ENCODE measurements at regions not wholly inside any gene's neighbourhood (a gene's known extent, or its start where the extent isn't known, plus 50 kb on each side); places are given as distances from the start of the nearest gene placed in this dataset.
"Not testable (repeated sequence)": the region's sequence is repeated elsewhere in the genome, so short reads cannot be mapped to it uniquely, and the experiment has no call there.

DNA sequence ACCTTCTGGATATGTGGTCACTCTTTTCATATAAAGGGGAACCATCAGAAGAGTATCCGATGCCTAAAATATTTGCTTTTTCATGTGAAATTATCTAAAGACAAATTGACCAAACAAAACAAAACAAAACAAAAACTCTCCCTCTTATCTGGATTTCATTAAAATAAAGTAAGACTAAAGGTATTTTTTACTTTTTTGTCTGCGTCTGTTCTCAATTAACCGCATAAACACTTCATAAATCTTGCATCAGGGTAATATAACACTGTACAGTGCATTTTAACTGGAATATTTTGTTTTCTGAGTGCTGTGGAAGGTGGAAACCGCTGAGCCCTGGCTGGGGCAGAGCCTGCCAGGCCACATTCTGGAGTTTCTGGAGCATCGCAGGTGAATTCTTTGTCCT is 234.1 kb upstream of the ZFP64 start:
- H3K27me3 ChIP-seq (ENCODE audit: insufficient read depth, low read length): no peaks in the 10 kb centered on the region
- no peak overlapping the region for H3K27ac ChIP-seq (ENCODE audit: low read depth, low read length)
- TF ChIP-seq, protein P1, sequence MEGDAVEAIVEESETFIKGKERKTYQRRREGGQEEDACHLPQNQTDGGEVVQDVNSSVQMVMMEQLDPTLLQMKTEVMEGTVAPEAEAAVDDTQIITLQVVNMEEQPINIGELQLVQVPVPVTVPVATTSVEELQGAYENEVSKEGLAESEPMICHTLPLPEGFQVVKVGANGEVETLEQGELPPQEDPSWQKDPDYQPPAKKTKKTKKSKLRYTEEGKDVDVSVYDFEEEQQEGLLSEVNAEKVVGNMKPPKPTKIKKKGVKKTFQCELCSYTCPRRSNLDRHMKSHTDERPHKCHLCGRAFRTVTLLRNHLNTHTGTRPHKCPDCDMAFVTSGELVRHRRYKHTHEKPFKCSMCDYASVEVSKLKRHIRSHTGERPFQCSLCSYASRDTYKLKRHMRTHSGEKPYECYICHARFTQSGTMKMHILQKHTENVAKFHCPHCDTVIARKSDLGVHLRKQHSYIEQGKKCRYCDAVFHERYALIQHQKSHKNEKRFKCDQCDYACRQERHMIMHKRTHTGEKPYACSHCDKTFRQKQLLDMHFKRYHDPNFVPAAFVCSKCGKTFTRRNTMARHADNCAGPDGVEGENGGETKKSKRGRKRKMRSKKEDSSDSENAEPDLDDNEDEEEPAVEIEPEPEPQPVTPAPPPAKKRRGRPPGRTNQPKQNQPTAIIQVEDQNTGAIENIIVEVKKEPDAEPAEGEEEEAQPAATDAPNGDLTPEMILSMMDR (IDR thresholded peaks at IDR 0.05; ENCODE audit: extremely low read depth, low read depth, low read length): no peak
- DNase-seq (ENCODE audit: insufficient read length, low spot score, missing footprints): no peak
- H3K4me3 ChIP-seq (ENCODE audit: insufficient read depth, low read length): no peak overlapping the region
- H4K20me1 ChIP-seq (ENCODE audit: insufficient read depth, low read length): no peaks in the 10 kb centered on the region
- H3K36me3 ChIP-seq (ENCODE audit: insufficient read depth, low read length): no peaks in the 10 kb centered on the region
- H3K79me2 ChIP-seq (ENCODE audit: insufficient read depth, low read length): no peaks in the 10 kb centered on the region
- no peaks in the 10 kb centered on the region for H3K4me1 ChIP-seq (ENCODE audit: insufficient read depth, low read length)
- peaks cover 2% of the 10 kb centered on the region for H3K9me3 ChIP-seq (ENCODE audit: low read depth, low read length)
- no peak overlapping the region for H2AFZ ChIP-seq (ENCODE audit: low read length)
- no peak overlapping the region for H3K4me2 ChIP-seq (ENCODE audit: insufficient read depth, low read length)

DNA sequence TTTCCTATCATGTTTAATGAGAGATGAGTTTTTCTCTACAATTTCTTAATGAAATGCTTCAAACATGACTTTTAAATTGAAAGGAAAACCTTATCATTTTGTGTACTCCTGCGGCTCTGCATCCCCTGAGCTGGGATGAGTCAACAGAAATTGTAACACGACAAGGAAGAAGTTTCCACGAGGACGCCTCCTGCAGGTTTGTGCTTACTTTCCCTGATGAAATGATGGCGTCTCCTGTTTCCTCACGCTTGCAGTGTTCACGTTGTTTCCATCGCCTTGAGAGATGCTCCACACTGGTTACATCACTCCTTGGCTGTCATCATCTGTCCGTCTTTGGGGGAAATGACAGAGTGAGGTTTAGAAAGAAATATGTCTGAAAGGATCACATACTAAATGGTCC is 233.7 kb upstream of the ZFP64 start:
- Histone ChIP-seq H4K20me1 (ENCODE audit: insufficient read depth, low read length) (no peaks in the 10 kb centered on the region), H3K4me2 (ENCODE audit: insufficient read depth, low read length) (no peak overlapping the region), H3K36me3 (ENCODE audit: insufficient read depth, low read length) (no peaks in the 10 kb centered on the region), H3K79me2 (ENCODE audit: insufficient read depth, low read length) (no peaks in the 10 kb centered on the region), H3K4me3 (ENCODE audit: insufficient read depth, low read length) (no peak overlapping the region), H3K4me1 (ENCODE audit: insufficient read depth, low read length) (no peaks in the 10 kb centered on the region), H3K27me3 (ENCODE audit: insufficient read depth, low read length) (no peaks in the 10 kb centered on the region), H2AFZ (ENCODE audit: low read length) (no peak overlapping the region), H3K9me3 (ENCODE audit: low read depth, low read length) (peaks cover 2% of the 10 kb centered on the region), H3K27ac (ENCODE audit: low read depth, low read length) (no peak overlapping the region)
- DNase-seq (ENCODE audit: insufficient read length, low spot score, missing footprints): peak; percentile 19
- TF ChIP-seq, protein P1 (IDR thresholded peaks at IDR 0.05; ENCODE audit: extremely low read depth, low read depth, low read length): no peak

DNA sequence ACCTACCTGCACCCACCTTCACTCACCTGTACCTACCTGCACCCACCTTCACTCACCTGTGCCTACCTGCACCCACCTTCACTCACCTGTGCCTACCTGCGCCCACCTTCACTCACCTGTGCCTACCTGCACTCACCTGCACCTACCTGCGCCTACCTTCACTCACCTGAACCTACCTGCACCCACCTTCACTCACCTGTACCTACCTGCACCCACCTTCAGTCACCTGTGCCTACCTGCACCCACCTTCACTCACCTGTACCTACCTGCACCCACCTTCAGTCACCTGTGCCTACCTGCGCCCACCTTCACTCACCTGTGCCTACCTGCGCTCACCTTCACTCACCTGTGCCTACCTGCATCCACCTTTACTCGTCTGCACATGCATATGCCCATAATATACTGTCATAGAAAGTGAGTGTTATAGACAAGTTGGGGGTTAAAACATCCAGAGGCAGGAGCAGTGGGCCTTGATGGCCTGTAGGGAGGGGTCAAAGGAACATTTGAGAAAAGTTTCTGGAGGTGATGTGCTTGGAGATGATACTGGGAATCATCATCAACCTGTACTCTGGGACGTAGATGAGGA is 232.9 kb upstream of the ZFP64 start:
- H3K4me3 ChIP-seq (ENCODE audit: insufficient read depth, low read length); H3K9me3 ChIP-seq (ENCODE audit: low read depth, low read length); H4K20me1 ChIP-seq (ENCODE audit: insufficient read depth, low read length); H3K4me1 ChIP-seq (ENCODE audit: insufficient read depth, low read length); H2AFZ ChIP-seq (ENCODE audit: low read length); H3K27ac ChIP-seq (ENCODE audit: low read depth, low read length); H3K36me3 ChIP-seq (ENCODE audit: insufficient read depth, low read length); H3K4me2 ChIP-seq (ENCODE audit: insufficient read depth, low read length); H3K79me2 ChIP-seq (ENCODE audit: insufficient read depth, low read length); H3K27me3 ChIP-seq (ENCODE audit: insufficient read depth, low read length); DNase-seq (ENCODE audit: insufficient read length, low spot score, missing footprints): not testable (repeated sequence)

DNA sequence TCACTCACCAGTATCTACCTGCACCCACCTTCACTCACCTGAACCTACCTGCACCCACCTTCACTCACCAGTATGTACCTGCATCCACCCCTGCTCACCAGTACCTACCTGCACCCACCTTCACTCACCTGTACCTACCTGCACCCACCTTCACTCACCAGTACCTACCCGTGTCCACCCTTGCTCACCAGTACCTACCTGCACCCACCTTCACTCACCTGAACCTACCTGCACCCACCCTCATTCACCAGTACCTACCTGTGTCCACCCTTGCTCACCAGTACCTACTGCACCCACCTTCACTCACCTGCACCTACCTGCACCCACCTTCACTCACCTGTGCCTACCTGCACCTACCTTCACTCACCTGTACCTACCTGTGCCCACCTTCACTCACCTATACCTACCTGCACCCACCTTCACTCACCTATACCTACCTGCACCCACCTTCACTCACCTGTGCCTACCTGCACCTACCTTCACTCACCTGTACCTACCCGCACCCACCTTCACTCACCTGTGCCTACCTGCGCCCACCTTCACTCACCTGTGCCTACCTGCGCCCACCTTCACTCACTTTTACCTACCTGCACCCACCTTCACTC is 232.1 kb upstream of the ZFP64 start:
- H3K4me1 ChIP-seq (ENCODE audit: insufficient read depth, low read length); H3K36me3 ChIP-seq (ENCODE audit: insufficient read depth, low read length); H3K27ac ChIP-seq (ENCODE audit: low read depth, low read length); DNase-seq (ENCODE audit: insufficient read length, low spot score, missing footprints); H3K9me3 ChIP-seq (ENCODE audit: low read depth, low read length); H2AFZ ChIP-seq (ENCODE audit: low read length); H3K27me3 ChIP-seq (ENCODE audit: insufficient read depth, low read length); H3K79me2 ChIP-seq (ENCODE audit: insufficient read depth, low read length); H3K4me3 ChIP-seq (ENCODE audit: insufficient read depth, low read length); H4K20me1 ChIP-seq (ENCODE audit: insufficient read depth, low read length); H3K4me2 ChIP-seq (ENCODE audit: insufficient read depth, low read length): not testable (repeated sequence)

DNA sequence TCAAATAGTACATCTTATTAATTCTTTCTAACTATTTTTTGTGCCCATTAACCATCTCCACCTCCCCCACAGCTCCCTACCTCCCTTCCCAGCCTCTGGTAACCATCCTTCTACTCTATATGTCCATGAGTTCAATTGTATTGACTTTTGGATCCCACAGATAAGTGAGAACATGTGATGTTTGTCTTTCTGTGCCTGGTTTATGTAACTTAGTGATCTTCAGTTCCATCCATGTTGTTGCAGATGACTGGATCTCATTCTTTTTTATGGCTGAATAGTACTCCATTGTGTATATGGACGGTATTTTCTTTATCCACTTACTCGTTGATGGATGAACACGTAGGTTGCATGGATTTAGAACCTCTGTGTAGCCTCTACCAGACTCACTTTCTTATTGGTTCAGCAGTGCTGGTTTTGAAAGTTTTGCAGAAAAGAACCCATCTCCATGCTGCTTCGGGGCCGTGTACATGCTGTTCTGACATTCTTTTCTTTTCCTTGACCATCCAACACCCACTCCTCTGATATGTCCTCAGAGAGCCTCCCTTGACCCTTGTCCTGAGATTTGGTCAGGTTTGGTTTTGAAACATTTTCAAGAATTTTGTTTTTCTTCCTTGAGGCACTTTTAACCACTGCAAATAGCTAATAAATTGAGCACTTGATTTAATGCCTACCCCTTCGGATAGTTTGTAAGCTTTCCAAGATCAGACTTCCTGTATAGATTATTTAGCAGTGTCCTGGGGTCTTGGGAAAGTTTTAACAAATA is 231.2 kb upstream of the ZFP64 start:
- no peak overlapping the region for H3K27ac ChIP-seq (ENCODE audit: low read depth, low read length)
- H3K4me1 ChIP-seq (ENCODE audit: insufficient read depth, low read length): no peaks in the 10 kb centered on the region
- peaks cover 2% of the 10 kb centered on the region for H3K9me3 ChIP-seq (ENCODE audit: low read depth, low read length)
- H3K36me3 ChIP-seq (ENCODE audit: insufficient read depth, low read length): no peaks in the 10 kb centered on the region
- no peaks in the 10 kb centered on the region for H4K20me1 ChIP-seq (ENCODE audit: insufficient read depth, low read length)
- TF ChIP-seq, protein P1 (IDR thresholded peaks at IDR 0.05; ENCODE audit: extremely low read depth, low read depth, low read length): no peak
- no peak for DNase-seq (ENCODE audit: insufficient read length, low spot score, missing footprints)
- no peaks in the 10 kb centered on the region for H3K27me3 ChIP-seq (ENCODE audit: insufficient read depth, low read length)
- no peak overlapping the region for H3K4me2 ChIP-seq (ENCODE audit: insufficient read depth, low read length)
- no peak overlapping the region for H2AFZ ChIP-seq (ENCODE audit: low read length)
- no peak overlapping the region for H3K4me3 ChIP-seq (ENCODE audit: insufficient read depth, low read length)
- H3K79me2 ChIP-seq (ENCODE audit: insufficient read depth, low read length): no peaks in the 10 kb centered on the region

Measured in osteoblast (primary cell).